ENCODE measurements at regions not wholly inside any gene's neighbourhood (a gene's known extent, or its start where the extent isn't known, plus 50 kb on each side); places are given as distances from the start of the nearest gene placed in this dataset.

DNA sequence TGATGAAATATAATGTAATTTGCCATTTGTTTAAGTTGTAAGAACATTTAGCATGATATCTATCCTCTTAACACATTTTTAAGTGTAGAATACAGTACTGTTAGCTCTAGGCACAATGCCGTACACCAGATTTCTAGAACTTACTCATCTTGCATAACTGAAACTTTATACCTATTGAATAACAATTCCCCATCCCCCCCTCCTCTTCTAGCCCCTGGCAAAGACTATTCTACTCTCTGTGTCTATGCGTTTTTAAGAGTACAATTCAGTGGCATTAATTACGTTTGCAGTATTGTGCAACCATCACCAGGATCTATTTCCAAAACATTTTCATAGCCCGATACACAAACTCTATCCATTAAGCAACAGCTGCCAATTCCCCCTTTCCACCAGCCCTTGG lies 261.7 kb downstream of the PLOD2 start:
- TF ChIP-seq, protein P1, sequence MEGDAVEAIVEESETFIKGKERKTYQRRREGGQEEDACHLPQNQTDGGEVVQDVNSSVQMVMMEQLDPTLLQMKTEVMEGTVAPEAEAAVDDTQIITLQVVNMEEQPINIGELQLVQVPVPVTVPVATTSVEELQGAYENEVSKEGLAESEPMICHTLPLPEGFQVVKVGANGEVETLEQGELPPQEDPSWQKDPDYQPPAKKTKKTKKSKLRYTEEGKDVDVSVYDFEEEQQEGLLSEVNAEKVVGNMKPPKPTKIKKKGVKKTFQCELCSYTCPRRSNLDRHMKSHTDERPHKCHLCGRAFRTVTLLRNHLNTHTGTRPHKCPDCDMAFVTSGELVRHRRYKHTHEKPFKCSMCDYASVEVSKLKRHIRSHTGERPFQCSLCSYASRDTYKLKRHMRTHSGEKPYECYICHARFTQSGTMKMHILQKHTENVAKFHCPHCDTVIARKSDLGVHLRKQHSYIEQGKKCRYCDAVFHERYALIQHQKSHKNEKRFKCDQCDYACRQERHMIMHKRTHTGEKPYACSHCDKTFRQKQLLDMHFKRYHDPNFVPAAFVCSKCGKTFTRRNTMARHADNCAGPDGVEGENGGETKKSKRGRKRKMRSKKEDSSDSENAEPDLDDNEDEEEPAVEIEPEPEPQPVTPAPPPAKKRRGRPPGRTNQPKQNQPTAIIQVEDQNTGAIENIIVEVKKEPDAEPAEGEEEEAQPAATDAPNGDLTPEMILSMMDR (IDR thresholded peaks at IDR 0.05; ENCODE audit: low read depth, low read length, poor library complexity, severe bottlenecking), result no peak
- TF ChIP-seq EZH2phosphoT487 (IDR thresholded peaks at IDR 0.05; ENCODE audit: borderline replicate concordance, low read length), result no peak

Data from DOHH2 (cell line).